ENCODE measurements at regions not wholly inside any gene's neighbourhood (a gene's known extent, or its start where the extent isn't known, plus 50 kb on each side); places are given as distances from the start of the nearest gene placed in this dataset.

- H2AFZ ChIP-seq (ENCODE audit: low read length): no peak overlapping the region
- H3K14ac ChIP-seq (ENCODE audit: insufficient read depth, low read length): no peak overlapping the region
- H3K4ac ChIP-seq (ENCODE audit: low read depth, low read length): no peak overlapping the region
- no peak overlapping the region for H3K4me3 Mint-ChIP-seq
- H3K79me1 ChIP-seq (ENCODE audit: insufficient read depth, low read depth, low read length, poor library complexity, severe bottlenecking): no peaks in the 10 kb centered on the region
- H4K20me1 ChIP-seq (ENCODE audit: control insufficient read depth, insufficient read depth, insufficient read length): no peaks in the 10 kb centered on the region
- H2BK12ac ChIP-seq (ENCODE audit: insufficient read length, low read depth, low read length): no peak overlapping the region
- no peak overlapping the region for H2BK120ac ChIP-seq (ENCODE audit: low read depth, low read length, poor library complexity, severe bottlenecking)
- H3K23ac ChIP-seq (ENCODE audit: insufficient read length, low read depth, low read length): no peak overlapping the region
- no peak overlapping the region for H2AK5ac ChIP-seq (ENCODE audit: insufficient read length, low read length)
- no peak overlapping the region for H2BK20ac ChIP-seq (ENCODE audit: low read depth, low read length, poor library complexity, severe bottlenecking)
- H3K27ac ChIP-seq (ENCODE audit: insufficient read length, low read depth, low read length): no peak overlapping the region
- no peak overlapping the region for H2BK15ac ChIP-seq (ENCODE audit: low read depth, low read length)
- H3K9me3 ChIP-seq (ENCODE audit: control insufficient read depth, low read depth, low read length): no peaks in the 10 kb centered on the region
- no peak overlapping the region for H4K91ac ChIP-seq (ENCODE audit: insufficient read length, low read depth, low read length)
- no peaks in the 10 kb centered on the region for H3K27me3 ChIP-seq (ENCODE audit: insufficient read depth, low read length)
- TF ChIP-seq CTCF (conservative IDR thresholded peaks at IDR 0.05): no peak
- peaks cover 37 to 53% of the 10 kb centered on the region in 2 experiments for H3K9me3 Mint-ChIP-seq
- no peak overlapping the region for H3K18ac ChIP-seq (ENCODE audit: insufficient read length, low read depth, low read length)
- H3K4me2 ChIP-seq (ENCODE audit: insufficient read depth, insufficient read length, low read length): no peak overlapping the region
- H3K27me3 Mint-ChIP-seq (ENCODE audit: low read depth): no peaks in the 10 kb centered on the region
- H3K4me1 Mint-ChIP-seq: no peaks in the 10 kb centered on the region
- WGBS (ENCODE audit: extremely low coverage, insufficient read length, low lambda C conversion rate): no CpG with 5 or more reads among the region's 3 CpGs
- no peak overlapping the region for H2BK5ac ChIP-seq (ENCODE audit: insufficient read length, low read length)
- no peak for DNase-seq
- no peaks in the 10 kb centered on the region for H3K79me2 ChIP-seq (ENCODE audit: insufficient read depth, low read length)
- H3K56ac ChIP-seq (ENCODE audit: insufficient read length, low read depth, low read length): no peak overlapping the region
- H4K8ac ChIP-seq (replicated peaks; ENCODE audit: insufficient read length, low read depth, low read length): no peak overlapping the region
- no peak overlapping the region for H3T11ph ChIP-seq (ENCODE audit: low read length)
- no peak overlapping the region for H3K27ac Mint-ChIP-seq
- H3K9ac ChIP-seq (ENCODE audit: extremely low read depth, insufficient read length, low read length): no peak overlapping the region
- H3K23me2 ChIP-seq (ENCODE audit: insufficient read length, low read depth, low read length, poor library complexity, severe bottlenecking): no peaks in the 10 kb centered on the region
- H3K36me3 Mint-ChIP-seq (ENCODE audit: insufficient read depth in 1 of 3, low read depth in 3 of 3): peaks cover 16 to 57% (median 23%) of the 10 kb centered on the region in 3 experiments
- no peaks in the 10 kb centered on the region for H3K4me1 ChIP-seq (ENCODE audit: insufficient read depth, low read length)
- H4K5ac ChIP-seq (ENCODE audit: insufficient read length, low read depth, low read length): no peak overlapping the region
Observed at GRCh38 chr2:180334514-180334913, 327.4 kb upstream of the CWC22 start.

Measured in H9 (cell line).